Ascending aorta (tissue), 2 donors: ENCODE measurements at regions not wholly inside any gene's neighbourhood (a gene's known extent, or its start where the extent isn't known, plus 50 kb on each side); places are given as distances from the start of the nearest gene placed in this dataset.

Source experiments
- DNase-seq, 2 donors: peaks; one replicate each; pipeline ENCODE4 v3.0.0-alpha.2; 2019; ENCODE audit warnings: low spot score in 2 of 2
- H3K27ac ChIP-seq, 2 donors: fragments of 200-600 bp; sonication (generic); one replicate each; pipeline ENCODE4 v1.5.1; 2016 to 2017; ENCODE audit warnings: mild to moderate bottlenecking in 1 of 2
- H3K27me3 ChIP-seq: fragments of 200-600 bp; sonication (generic); one replicate; pipeline ENCODE4 v1.5.1; 2017
- H3K36me3 ChIP-seq, 2 donors: fragments of 200-600 bp; sonication (generic); one replicate each; pipeline ENCODE4 v1.5.1; 2016
- H3K4me1 ChIP-seq, 2 donors: fragments of 200-600 bp; sonication (generic); one replicate each; pipeline ENCODE4 v1.5.1; 2016 to 2017; ENCODE audit warnings: mild to moderate bottlenecking in 1 of 2
- H3K4me3 ChIP-seq, 2 donors: fragments of 200-600 bp; sonication (generic); one replicate each; pipeline ENCODE4 v1.5.1; 2016 to 2017; ENCODE audit warnings: mild to moderate bottlenecking in 1 of 2
- H3K9me3 ChIP-seq, 2 donors: fragments of 200-600 bp; sonication (generic); one replicate each; pipeline ENCODE4 v1.5.1; 2016
- intact Hi-C: fragments of 100-400 bp; cut with DNase I; formaldehyde crosslinking; loops from one replicate; pipeline ENCODE4 v1.15.1; 2023
- TF ChIP-seq, protein P1 (sequence below), 3 experiments: fragments of 200-600 bp in 2 of 3; fragments of 450-650 bp in 1 of 3; sonication (generic) in 2 of 3; IDR thresholded peaks; one replicate each; pipeline ENCODE4 v1.5.1; 2016 to 2019; ENCODE audit warnings: antibody characterized with exemption in 3 of 3, mild to moderate bottlenecking in 1 of 3, moderate library complexity in 1 of 3

- Histone ChIP-seq H3K27ac (no peak overlapping the region), H3K4me1 (no peaks in the 10 kb centered on the region), H3K36me3 (no peaks in the 10 kb centered on the region), H3K27me3 (no peaks in the 10 kb centered on the region), H3K4me3 (no peak overlapping the region), H3K9me3 (no peaks in the 10 kb centered on the region)
- intact Hi-C loops = no loop called here
- TF ChIP-seq, protein P1, sequence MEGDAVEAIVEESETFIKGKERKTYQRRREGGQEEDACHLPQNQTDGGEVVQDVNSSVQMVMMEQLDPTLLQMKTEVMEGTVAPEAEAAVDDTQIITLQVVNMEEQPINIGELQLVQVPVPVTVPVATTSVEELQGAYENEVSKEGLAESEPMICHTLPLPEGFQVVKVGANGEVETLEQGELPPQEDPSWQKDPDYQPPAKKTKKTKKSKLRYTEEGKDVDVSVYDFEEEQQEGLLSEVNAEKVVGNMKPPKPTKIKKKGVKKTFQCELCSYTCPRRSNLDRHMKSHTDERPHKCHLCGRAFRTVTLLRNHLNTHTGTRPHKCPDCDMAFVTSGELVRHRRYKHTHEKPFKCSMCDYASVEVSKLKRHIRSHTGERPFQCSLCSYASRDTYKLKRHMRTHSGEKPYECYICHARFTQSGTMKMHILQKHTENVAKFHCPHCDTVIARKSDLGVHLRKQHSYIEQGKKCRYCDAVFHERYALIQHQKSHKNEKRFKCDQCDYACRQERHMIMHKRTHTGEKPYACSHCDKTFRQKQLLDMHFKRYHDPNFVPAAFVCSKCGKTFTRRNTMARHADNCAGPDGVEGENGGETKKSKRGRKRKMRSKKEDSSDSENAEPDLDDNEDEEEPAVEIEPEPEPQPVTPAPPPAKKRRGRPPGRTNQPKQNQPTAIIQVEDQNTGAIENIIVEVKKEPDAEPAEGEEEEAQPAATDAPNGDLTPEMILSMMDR (IDR thresholded peaks at IDR 0.05) = no peak
- no peak for DNase-seq
Measured at GRCh38 chr4:117357866-117358265, 272.5 kb upstream of the TRAM1L1 start.

GRCh38 chr4:117370944-117371668 is 285.7 kb upstream of the TRAM1L1 start:
- H3K27ac ChIP-seq = no peak overlapping the region
- no peaks in the 10 kb centered on the region for H3K36me3 ChIP-seq
- no peaks in the 10 kb centered on the region for H3K9me3 ChIP-seq
- TF ChIP-seq, protein P1 (IDR thresholded peaks at IDR 0.05) = no peak
- intact Hi-C loops = no loop called here
- DNase-seq = no peak
- no peaks in the 10 kb centered on the region for H3K27me3 ChIP-seq
- no peak overlapping the region for H3K4me3 ChIP-seq
- H3K4me1 ChIP-seq = no peaks in the 10 kb centered on the region

DNA sequence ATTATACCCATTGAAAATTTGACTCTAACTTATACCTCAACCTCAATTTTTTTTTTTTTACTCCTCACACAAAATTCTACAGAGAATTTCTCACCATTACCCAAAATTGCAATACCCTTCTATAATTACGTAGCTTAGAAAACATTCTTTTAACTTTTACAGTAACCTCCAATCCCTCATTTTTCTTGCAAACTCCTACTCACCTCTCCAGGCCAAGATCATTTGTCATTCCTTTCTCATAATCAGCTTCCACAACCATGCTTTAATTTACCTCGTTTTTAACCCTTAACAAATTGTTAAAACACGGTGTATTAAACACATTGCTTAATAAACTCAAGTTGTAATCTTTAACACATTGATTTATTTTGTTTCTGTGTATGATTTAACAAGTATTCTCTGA is 289.7 kb upstream of the TRAM1L1 start:
- no peaks in the 10 kb centered on the region for H3K36me3 ChIP-seq
- TF ChIP-seq, protein P1 (IDR thresholded peaks at IDR 0.05) = no peak
- no peaks in the 10 kb centered on the region for H3K4me1 ChIP-seq
- DNase-seq = no peak
- H3K27me3 ChIP-seq = no peaks in the 10 kb centered on the region
- no peaks in the 10 kb centered on the region for H3K9me3 ChIP-seq
- intact Hi-C loops = no loop called here
- no peak overlapping the region for H3K4me3 ChIP-seq
- H3K27ac ChIP-seq = no peak overlapping the region

DNA sequence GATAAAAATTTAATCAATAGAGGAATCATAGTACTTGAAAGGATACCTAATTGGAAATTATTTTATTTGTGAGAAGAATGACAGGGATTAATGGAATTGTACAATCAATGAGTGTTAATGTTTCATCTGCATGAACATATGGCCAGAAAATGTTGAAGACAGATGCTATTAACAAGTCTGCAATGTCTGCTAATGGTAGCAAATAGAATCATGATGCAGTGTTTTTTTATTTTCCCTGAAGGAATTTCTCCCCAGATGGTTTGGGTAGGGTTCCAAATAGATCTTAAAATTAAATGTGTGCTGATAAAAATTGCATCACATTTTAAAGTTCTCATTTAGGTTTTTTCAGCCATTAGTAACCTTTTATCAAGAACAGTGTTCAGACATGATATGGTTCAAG is 291.3 kb upstream of the TRAM1L1 start:
- H3K4me1 ChIP-seq = no peaks in the 10 kb centered on the region
- no peaks in the 10 kb centered on the region for H3K9me3 ChIP-seq
- H3K4me3 ChIP-seq = no peak overlapping the region
- intact Hi-C loops = no loop called here
- DNase-seq = no peak
- no peaks in the 10 kb centered on the region for H3K27me3 ChIP-seq
- H3K36me3 ChIP-seq = no peaks in the 10 kb centered on the region
- TF ChIP-seq, protein P1 (IDR thresholded peaks at IDR 0.05) = no peak
- no peak overlapping the region for H3K27ac ChIP-seq

GRCh38 chr4:117378942-117379341 is 293.6 kb upstream of the TRAM1L1 start:
- Histone ChIP-seq H3K4me3 (no peak overlapping the region), H3K36me3 (no peaks in the 10 kb centered on the region), H3K4me1 (no peaks in the 10 kb centered on the region), H3K9me3 (no peaks in the 10 kb centered on the region), H3K27ac (no peak overlapping the region), H3K27me3 (no peaks in the 10 kb centered on the region)
- TF ChIP-seq, protein P1 (IDR thresholded peaks at IDR 0.05) = no peak
- no peak for DNase-seq
- intact Hi-C loops = no loop called here

- H3K27me3 ChIP-seq = no peaks in the 10 kb centered on the region
Measured at GRCh38 chr4:117383468-117383867, 298.1 kb upstream of the TRAM1L1 start.

More at GRCh38 chr4:117383468-117383867, 298.1 kb upstream of the TRAM1L1 start:
- Histone ChIP-seq H3K36me3 (no peaks in the 10 kb centered on the region), H3K4me3 (no peak overlapping the region), H3K9me3 (no peaks in the 10 kb centered on the region), H3K4me1 (no peaks in the 10 kb centered on the region), H3K27ac (no peak overlapping the region)
- TF ChIP-seq, protein P1 (IDR thresholded peaks at IDR 0.05) = no peak
- DNase-seq = no peak
- intact Hi-C loops = no loop called here
